Activated CD8-positive, alpha-beta memory T cell treated with anti-CD3 and anti-CD28 coated beads, Interleukin-2, amount 50 U/mL, for 24 hours (primary cell): ENCODE measurements at regions not wholly inside any gene's neighbourhood (a gene's known extent, or its start where the extent isn't known, plus 50 kb on each side); places are given as distances from the start of the nearest gene placed in this dataset.

Experiments used
- DNase-seq: peaks from one replicate; pipeline ENCODE4 v3.0.0-alpha.2; 2020; ENCODE audit errors: extremely low read depth

GRCh38 chr5:68431186-68431585 is 215.6 kb downstream of the PIK3R1 start:
- no peak for DNase-seq

DNA sequence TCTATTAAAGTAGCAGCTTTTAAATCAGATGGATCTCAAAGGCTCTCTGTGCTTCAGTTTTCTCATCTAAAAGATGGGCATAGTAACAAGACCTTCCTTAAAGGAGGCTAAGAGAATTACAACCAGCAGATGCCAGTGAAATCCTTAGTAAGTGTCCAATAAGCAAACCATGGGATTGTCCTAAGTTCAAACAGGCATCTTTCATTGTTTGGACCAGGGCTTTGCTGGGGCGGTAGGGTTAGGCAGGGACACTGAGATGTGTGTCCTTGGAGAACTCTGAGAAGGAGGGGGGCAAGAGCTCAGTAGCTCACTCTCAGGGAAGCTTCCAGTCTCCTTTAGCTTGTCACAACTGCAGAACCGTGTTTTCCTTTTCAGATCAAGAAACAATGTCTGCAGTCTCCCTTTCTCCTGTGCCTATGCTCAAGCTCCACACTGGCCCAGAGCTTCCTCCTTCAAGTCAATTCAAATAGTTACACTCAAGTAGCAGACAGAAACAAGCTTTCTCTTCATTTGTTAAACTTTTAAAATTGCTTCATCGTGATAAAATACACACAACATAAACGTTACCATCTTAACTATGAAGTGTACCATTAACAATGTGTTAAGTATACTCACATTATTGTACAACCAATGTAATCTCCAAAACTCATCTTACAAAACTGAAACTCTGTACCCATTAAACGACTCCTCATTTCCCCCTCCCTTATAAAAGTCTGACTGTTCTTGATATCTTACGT is 216.2 kb downstream of the PIK3R1 start:
- DNase-seq: no peak

DNA sequence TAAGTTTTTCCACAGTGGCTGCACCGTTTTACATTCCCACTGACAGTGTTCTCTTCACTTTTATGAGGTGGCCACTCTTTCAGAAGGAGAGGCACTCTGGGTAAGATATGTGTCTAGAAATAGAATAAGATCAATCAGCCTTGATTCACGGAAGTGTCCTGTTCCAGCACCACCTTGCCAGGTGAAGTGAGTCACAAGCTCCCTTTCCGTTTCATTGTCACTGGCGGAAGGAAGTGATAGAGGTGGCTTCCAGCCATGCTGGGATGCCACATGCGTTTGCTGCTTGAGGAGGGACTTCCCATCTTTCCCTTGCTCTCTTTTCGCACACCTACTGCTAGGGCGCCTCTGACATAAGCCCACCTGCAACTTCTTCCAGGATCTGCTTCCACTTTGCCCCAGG is 217.1 kb downstream of the PIK3R1 start:
- no peak for DNase-seq

GRCh38 chr5:68433526-68433922 is 218.0 kb downstream of the PIK3R1 start:
- DNase-seq: no peak

- peak; percentile 84 for DNase-seq
Measured at GRCh38 chr5:68433923-68434879, 218.6 kb downstream of the PIK3R1 start.

DNA sequence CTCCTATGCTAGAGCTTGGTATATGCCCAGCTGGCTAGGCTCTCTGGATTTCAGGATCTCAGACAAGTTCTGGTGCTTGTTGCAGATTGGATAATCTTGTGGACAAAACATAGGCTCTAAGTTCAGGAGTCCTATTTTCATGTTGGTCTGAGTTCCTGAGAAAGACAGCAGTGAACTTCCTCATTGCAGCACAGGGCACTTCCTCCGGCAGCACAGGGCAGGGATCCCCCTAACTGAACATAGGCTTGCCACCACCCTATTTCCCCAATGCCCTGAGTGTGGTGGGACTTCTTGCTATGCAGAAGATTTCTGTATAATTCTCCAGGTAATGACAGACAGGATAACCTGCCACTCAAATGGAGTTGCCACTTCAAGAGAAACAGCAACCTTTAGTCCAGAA is 220.1 kb downstream of the PIK3R1 start:
- DNase-seq: no peak

- no peak for DNase-seq
Measured at GRCh38 chr5:68436686-68437520, 221.3 kb downstream of the PIK3R1 start.

DNA sequence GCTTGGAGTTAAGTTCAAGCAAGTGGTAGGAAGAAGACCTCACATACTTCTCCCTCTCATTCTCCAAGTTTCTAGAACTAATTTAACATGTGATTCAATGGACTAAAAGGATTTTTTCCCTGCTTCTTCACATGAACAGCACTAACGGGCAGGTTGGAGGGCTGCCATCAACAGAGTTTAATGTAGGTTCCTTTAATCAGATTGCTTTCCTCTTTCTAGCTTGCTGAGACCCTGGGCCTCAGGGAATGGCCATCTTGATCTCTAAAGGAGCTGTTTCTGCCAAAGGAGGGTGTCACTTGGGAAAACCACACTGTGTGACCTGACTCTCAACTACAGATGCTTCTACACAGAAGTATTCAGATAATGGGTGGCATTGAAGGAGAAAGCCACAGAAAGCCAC is 223.3 kb downstream of the PIK3R1 start:
- no peak for DNase-seq

DNA sequence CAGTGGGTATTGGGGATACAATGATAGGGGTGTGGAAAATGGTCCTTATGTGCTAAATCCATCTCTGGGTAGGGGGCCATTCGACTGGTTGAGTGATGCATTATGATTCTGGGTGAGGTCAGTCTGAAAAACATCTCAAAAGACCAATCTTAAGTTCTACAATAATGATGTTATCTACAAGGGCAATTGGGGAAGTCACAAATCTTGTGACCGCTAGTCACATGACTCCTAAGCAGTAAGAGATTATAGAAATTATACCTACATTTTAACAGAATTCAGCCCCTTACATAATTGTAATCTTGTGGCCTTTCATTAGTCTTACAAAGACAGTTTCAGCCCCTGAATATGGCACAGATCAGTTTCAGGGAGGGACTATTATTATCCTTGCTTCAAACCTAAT is 224.7 kb downstream of the PIK3R1 start:
- DNase-seq: no peak

DNA sequence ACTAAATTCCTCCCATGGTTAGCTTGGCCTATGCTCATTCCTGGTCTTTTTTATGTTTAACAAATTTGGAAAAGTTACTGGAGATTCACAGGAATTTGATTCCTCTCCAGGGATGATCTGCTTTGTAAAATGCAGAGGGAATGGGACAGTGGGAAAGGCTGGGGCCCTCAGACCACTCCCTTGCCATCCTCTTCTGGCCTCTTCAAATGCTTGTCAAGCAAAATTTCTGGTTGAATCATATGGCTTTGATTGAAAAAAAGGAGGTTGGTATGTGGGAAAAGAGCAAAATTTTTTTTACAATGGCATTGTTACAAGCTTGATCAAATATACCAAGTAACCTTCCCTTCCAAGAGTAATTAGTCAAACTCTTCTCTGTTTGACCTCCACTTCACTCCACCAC is 225.1 kb downstream of the PIK3R1 start:
- DNase-seq: no peak

GRCh38 chr5:68441309-68442073 is 225.9 kb downstream of the PIK3R1 start:
- DNase-seq: no peak

- no peak for DNase-seq
Measured at GRCh38 chr5:68443091-68443490, 227.5 kb downstream of the PIK3R1 start.

GRCh38 chr5:68444048-68444447 is 228.5 kb downstream of the PIK3R1 start:
- DNase-seq: no peak

DNA sequence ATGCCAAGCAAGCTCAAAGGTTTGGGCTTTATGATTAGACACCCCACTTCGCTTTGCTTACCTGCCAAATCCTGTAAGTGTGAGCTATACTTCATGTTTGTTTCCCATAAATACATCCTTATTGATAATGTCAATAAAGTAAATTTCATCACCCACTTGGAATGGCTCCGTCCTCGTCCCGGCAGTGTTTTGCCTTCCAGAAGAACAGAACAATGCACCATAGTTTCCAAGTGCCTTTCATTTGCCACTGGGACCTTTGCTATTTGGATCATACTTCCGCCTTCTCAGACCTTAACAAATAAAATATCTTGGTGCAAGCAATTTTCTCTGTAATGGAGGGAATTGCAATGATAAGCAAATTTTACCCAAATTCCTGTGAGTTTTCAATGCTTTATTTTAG is 229.3 kb downstream of the PIK3R1 start:
- DNase-seq: no peak

GRCh38 chr5:68445257-68446069 is 229.9 kb downstream of the PIK3R1 start:
- DNase-seq: no peak

DNA sequence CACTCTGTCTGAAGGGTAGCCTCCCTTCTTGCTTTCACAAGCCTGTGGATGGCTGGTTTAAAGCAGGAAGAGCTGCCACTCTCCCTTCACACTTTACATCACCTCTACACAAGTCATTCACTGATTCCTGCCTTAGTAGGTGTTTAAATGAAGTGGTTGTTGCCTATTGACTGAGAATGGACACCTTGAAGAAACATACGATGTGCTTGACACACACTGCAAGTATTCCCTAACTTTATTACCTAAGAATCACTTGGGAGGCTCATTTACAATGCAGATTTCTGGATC is 230.5 kb downstream of the PIK3R1 start:
- no peak for DNase-seq

GRCh38 chr5:68446487-68446894 is 230.9 kb downstream of the PIK3R1 start:
- DNase-seq: no peak

- no peak for DNase-seq
Measured at GRCh38 chr5:68447136-68447929, 231.8 kb downstream of the PIK3R1 start.

DNA sequence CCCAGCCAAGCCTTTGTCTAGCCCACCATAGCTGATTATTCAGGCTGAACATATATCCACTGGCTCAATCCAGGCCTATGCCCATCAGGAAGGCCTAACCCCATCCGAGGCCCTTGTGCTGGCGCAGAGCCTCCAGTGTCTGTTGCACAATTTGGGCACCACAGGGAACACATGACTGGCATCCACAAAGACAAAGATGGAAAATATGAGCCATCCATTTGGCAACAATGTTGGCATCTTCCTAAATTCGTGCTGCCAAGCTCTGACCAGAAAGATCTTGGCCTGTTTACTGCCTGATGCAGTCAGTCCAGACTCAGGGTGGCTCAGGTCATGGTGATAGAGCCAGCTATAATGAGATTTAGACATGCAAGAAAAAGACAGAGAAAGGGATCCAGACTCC is 233.8 kb downstream of the PIK3R1 start:
- no peak for DNase-seq
